ENCODE measurements at regions not wholly inside any gene's neighbourhood (a gene's known extent, or its start where the extent isn't known, plus 50 kb on each side); places are given as distances from the start of the nearest gene placed in this dataset.

DNA sequence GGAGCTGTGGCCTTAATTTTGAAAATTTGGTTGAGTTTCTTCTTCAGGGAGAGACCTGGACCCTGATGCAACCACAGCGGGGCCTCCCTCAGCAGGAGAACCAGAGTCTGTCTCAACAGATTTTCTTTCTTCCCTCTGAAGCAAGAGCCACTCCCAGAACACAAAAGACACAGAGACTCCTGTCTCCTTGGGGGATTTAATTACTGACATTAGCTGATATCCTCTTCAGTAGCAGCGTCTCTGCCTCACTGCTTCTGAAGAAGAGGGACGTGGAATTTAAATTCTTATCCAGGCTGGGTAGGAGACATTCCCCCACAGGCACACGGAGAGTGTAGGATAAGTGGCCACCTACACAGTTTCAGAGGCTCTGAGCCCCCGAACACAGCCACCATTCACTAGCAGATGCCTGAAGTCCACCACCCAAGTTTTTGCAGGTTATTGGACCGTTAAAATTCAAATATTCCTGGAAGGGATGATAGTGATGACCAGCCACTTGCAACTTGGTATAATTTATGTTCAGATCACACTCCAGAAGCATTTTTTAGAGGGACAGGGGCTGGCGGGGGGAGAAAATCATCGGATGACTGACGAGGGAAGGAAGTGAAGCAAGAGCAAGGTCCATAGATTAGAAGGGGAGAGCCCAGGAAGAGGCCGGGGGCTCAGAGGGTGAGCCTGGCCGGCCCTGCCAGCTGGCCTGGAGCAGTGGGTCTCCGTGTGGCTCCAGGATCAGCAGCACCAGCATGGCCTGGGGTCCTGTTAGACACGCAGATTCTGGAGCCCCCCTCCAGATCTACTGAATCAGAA, 109.7 kb downstream of the BDH1 start:
- H3K36me3 ChIP-seq = no peaks in the 10 kb centered on the region
- ATAC-seq = no peak
- TF ChIP-seq, protein P1, sequence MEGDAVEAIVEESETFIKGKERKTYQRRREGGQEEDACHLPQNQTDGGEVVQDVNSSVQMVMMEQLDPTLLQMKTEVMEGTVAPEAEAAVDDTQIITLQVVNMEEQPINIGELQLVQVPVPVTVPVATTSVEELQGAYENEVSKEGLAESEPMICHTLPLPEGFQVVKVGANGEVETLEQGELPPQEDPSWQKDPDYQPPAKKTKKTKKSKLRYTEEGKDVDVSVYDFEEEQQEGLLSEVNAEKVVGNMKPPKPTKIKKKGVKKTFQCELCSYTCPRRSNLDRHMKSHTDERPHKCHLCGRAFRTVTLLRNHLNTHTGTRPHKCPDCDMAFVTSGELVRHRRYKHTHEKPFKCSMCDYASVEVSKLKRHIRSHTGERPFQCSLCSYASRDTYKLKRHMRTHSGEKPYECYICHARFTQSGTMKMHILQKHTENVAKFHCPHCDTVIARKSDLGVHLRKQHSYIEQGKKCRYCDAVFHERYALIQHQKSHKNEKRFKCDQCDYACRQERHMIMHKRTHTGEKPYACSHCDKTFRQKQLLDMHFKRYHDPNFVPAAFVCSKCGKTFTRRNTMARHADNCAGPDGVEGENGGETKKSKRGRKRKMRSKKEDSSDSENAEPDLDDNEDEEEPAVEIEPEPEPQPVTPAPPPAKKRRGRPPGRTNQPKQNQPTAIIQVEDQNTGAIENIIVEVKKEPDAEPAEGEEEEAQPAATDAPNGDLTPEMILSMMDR (IDR thresholded peaks at IDR 0.05) = no peak
- no peaks in the 10 kb centered on the region for H3K27me3 ChIP-seq (ENCODE audit: low read depth)
- H3K27ac ChIP-seq = no peak overlapping the region
- no peaks in the 10 kb centered on the region for H3K4me1 ChIP-seq
- no peak overlapping the region for H3K4me3 ChIP-seq
- no peak for DNase-seq
- no peaks in the 10 kb centered on the region for H3K9me3 ChIP-seq
- intact Hi-C loops (cut with DNase I) = no loop called here

DNA sequence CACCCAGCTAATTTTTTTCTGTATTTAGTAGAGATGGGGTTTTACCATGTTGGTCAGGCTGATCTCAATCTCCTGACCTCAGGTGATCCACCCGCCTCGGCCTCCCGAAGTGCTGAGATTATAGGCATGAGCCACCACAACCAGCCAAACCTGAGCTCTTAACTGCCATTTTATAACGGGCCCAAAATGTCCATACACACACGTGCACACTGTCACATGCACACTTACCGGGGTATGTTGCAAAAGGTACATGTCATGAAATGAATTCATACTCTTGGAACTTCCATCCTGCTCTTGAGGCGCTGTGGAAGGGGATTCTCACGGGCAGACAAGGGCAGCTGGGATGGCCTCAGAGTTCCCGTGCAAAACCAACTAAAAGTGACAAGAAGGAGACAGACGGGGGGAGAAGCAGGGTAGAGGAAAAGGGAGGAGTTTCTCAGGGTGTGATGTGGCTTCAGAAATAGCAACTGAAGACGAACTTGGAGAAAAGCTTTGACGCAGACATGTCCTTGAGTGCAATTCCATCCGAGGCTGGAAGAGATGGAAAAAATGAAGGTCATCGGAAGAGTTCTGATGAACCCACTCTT, 110.9 kb downstream of the BDH1 start:
- intact Hi-C loops (cut with DNase I) = no loop called here
- Histone ChIP-seq H3K4me3 (no peak overlapping the region), H3K4me1 (no peaks in the 10 kb centered on the region), H3K9me3 (no peaks in the 10 kb centered on the region), H3K36me3 (no peaks in the 10 kb centered on the region), H3K27me3 (ENCODE audit: low read depth) (no peaks in the 10 kb centered on the region), H3K27ac (no peak overlapping the region)
- DNase-seq (no peak), ATAC-seq (no peak)
- TF ChIP-seq, protein P1 (IDR thresholded peaks at IDR 0.05) = no peak

DNA sequence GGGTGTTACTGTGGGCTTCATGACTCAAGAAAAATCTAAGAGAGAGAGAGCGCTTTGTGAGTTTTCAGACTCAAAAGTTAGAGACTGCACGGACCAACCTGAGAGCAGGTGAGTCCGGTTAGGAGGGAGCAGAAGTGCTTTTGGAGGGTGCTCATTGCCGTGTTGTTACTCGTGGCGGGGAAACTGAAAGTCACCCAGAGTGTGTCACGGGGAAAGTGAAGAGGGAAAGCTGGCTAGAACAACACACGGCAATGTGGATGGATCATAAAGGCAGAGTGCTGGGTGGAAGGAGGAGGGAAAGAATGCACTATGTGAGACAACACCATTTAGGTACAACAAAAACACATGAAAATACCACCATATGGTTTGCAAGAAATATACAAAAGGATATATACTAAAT, 112.3 kb downstream of the BDH1 start:
- intact Hi-C loops (cut with DNase I) = no loop called here
- TF ChIP-seq, protein P1 (IDR thresholded peaks at IDR 0.05) = no peak
- DNase-seq = no peak
- H3K27me3 ChIP-seq (ENCODE audit: low read depth) = no peaks in the 10 kb centered on the region
- H3K36me3 ChIP-seq = no peaks in the 10 kb centered on the region
- H3K9me3 ChIP-seq = no peaks in the 10 kb centered on the region
- no peak overlapping the region for H3K4me3 ChIP-seq
- H3K27ac ChIP-seq = no peak overlapping the region
- H3K4me1 ChIP-seq = no peaks in the 10 kb centered on the region
- peak; percentile 80 to 93 for ATAC-seq

DNA sequence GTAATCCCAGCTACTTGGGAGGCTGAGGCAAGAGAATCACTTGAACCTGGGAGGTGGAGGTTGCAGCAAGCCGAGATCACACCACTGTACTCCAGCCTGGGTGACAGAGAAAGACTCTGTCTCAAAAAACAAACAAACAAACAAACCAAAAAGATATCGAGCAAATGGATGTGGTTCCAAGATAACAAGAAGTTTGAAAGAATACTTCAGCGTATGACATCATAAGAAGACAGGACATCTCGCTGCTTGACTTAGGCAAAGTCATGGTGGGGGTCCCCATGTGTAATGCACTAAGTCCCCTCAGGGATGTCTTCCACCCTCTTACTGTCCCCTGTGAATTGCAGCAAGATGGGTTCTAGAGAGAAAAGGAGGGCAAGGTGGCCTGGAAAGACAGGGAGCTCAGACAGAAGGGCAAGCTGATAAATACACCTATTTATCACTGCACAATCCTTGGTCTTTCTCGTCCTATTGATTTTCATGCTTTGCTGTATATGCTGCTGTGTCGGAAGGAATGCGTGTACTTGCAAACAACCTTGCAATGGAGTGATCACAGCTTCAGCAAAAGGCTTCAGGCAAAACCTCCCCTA, 115.0 kb downstream of the BDH1 start:
- ATAC-seq = no peak
- H3K9me3 ChIP-seq = no peaks in the 10 kb centered on the region
- no peak overlapping the region for H3K4me3 ChIP-seq
- H3K4me1 ChIP-seq = no peaks in the 10 kb centered on the region
- TF ChIP-seq, protein P1 (IDR thresholded peaks at IDR 0.05) = no peak
- no peaks in the 10 kb centered on the region for H3K36me3 ChIP-seq
- intact Hi-C loops (cut with DNase I) = no loop called here
- H3K27ac ChIP-seq = no peak overlapping the region
- H3K27me3 ChIP-seq (ENCODE audit: low read depth) = no peaks in the 10 kb centered on the region
- DNase-seq = no peak

DNA sequence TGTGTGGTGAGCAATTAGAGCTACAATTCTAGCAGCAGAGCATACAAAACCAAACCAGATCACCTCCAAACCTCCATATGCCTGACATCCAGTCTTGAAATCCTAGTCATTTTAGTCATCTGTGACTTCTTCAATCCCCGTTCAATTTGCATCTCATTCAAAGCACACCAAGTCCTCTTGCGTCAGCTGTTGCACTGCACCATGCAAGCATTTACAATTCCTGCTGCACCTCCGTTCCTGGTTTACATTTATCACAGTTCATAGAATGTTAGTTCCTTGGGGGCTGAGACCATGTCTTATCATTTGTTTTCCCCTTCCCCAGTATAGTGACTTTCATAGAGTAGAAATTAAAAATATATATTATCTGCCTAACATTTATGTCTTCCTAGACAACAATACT, 116.9 kb downstream of the BDH1 start:
- H3K36me3 ChIP-seq = no peaks in the 10 kb centered on the region
- H3K4me1 ChIP-seq = no peaks in the 10 kb centered on the region
- DNase-seq (no peak), ATAC-seq (no peak)
- intact Hi-C loops (cut with DNase I) = no loop called here
- no peak overlapping the region for H3K27ac ChIP-seq
- H3K9me3 ChIP-seq = no peaks in the 10 kb centered on the region
- TF ChIP-seq, protein P1 (IDR thresholded peaks at IDR 0.05) = no peak
- H3K27me3 ChIP-seq (ENCODE audit: low read depth) = no peaks in the 10 kb centered on the region
- no peak overlapping the region for H3K4me3 ChIP-seq

Measured in lower lobe of right lung (tissue), 2 donors.